GM19043 (cell line): ENCODE measurements at regions not wholly inside any gene's neighbourhood (a gene's known extent, or its start where the extent isn't known, plus 50 kb on each side); places are given as distances from the start of the nearest gene placed in this dataset.
"Not testable (repeated sequence)": the region's sequence is repeated elsewhere in the genome, so short reads cannot be mapped to it uniquely, and the experiment has no call there.

Source experiments
- ATAC-seq: cut with Tn5 transposase; IDR thresholded peaks from one replicate; pipeline ENCODE4 v1.9.1; 2021; ENCODE audit warnings: low read depth; ENCODE audit not compliant: unreplicated experiment

DNA sequence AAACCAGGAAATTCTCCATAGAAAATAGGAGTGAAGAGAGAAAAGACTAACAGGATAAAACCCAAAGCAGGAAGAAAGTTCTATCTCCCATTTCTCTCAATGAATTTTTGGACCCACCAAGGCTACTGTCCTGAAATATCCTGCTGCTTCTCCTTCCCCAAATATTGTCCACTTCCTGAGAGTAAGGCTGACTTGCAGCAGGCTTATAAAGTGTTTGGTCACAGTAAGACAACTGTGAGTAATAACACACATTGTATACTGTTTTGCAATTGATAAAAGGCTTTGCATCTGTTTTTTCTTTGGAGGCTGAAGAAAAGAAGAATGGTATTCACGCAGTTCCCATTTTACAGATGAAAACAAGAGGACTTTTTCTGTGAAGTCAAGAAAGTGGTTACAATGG, 52.8 kb downstream of the FOXD4L6 start:
- ATAC-seq: not testable (repeated sequence)

GRCh38 chr9:41074356-41074942, 54.0 kb downstream of the FOXD4L6 start:
- peak; percentile 53 for ATAC-seq

- ATAC-seq: not testable (repeated sequence)
Measured at GRCh38 chr9:41073471-41074243, 54.8 kb downstream of the FOXD4L6 start.

DNA sequence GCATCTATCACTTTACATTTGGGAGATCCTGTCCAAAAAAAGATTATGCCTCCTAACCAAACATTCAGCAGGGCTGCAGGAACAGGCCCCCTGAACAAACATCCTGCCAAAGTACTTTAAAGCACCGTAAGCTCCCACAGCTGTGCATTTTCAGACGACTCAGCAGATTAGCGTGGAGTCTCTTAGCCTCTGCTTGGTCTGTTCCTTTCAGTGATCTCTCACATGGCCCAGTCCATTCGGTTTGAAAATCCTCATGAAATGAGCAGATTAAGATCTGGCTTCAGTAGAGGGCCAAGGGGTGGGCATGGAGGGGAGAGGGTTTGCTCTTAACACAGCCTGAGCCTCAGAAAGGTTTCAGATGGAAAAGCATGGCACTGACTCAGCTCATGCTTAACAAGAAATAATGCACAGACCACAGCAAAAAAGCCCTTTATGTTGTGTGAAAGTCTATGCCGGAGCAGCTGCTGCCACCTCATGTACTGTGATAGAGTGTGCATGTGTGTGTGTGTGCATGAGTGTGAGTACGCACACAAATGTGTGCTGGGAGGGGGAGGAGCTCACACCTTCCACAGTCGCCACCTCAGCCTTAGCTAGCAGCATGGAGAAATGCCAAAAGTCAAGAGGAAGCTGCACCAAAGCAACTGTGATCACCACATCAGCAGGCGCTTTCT, 64.2 kb downstream of the FOXD4L6 start:
- peak; percentile 82 for ATAC-seq

DNA sequence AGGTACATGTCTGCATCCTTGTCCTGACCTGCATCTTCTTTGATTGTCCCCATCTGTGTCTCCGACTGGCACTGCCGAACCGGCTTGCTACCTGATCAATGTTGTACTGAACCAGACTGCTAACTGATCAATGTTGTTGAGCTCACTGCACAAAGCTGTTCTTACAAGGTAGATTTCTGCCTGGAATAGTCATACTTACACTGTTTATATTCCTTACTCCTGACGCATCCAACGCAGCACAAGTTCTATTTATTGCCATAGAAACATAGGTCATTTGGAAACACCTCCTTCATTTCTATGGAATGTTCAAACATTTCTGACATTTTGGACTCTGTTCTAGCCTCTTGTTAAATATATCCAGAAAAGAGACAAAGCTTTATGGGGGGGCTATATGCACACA, 65.2 kb downstream of the FOXD4L6 start:
- not testable (repeated sequence) for ATAC-seq

DNA sequence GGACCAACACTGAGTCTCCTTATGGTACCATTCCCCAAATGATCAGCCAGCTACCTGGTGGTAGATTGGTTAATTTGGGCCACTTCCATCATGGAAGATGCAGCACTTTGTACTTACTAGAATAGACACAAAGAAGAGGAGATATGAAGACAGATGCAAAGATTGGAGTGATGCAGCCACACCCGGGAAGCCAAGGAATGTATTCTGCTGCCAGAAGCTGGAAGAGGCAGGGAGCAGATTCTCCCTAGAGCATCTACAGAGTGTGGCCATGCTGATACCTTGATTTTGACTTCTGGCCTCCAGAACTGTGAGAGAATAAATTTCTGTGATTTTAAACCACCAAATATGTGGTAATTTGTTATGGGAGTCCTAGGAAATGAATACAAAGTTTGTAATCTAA, 68.9 kb downstream of the FOXD4L6 start:
- ATAC-seq: not testable (repeated sequence)

GRCh38 chr9:41053666-41054363, 74.7 kb downstream of the FOXD4L6 start:
- ATAC-seq: peak; percentile 89

DNA sequence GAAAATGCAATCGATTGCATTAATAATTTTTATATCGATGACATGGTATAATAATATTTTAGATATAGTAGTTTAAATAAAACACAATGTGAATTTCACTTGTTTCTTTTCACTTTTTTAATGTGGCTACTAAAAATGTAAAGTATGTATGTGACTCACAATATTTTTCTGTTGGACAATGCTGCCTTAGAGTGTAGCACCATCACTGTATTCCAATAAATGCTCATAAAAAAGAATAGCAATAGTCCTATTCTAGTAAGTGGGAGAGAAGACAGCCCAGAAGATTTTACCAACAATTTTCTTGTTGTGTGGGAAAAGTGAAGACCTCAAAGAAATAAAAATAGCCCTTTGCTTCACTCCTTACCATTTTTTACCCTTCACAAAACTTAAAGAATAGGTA, 79.8 kb downstream of the FOXD4L6 start:
- ATAC-seq: not testable (repeated sequence)

- not testable (repeated sequence) for ATAC-seq
Measured at GRCh38 chr9:41047792-41048191, 80.7 kb downstream of the FOXD4L6 start.

- not testable (repeated sequence) for ATAC-seq
Measured at GRCh38 chr9:41044930-41045329, 83.6 kb downstream of the FOXD4L6 start.

GRCh38 chr9:41043433-41043832, 85.0 kb downstream of the FOXD4L6 start:
- not testable (repeated sequence) for ATAC-seq

DNA sequence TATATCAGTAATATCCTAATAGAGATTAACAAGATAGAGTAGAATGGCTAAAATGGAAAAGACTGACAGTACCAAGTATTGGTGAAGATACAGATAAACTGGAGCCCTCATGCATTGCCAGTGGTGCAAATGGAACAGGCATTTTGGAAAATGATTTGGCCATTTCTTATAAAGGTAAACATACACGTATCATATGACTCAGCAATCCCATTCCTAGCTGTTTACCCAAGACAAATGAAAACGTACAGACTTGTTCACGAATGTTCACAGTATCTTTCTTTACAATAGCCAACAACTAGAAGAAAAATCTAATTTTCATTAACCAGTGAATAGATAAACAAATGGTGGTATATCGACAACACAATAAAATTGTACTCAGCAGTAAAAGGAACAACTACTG, 86.4 kb downstream of the FOXD4L6 start:
- not testable (repeated sequence) for ATAC-seq

- not testable (repeated sequence) for ATAC-seq
Measured at GRCh38 chr9:41040705-41041342, 87.7 kb downstream of the FOXD4L6 start.

DNA sequence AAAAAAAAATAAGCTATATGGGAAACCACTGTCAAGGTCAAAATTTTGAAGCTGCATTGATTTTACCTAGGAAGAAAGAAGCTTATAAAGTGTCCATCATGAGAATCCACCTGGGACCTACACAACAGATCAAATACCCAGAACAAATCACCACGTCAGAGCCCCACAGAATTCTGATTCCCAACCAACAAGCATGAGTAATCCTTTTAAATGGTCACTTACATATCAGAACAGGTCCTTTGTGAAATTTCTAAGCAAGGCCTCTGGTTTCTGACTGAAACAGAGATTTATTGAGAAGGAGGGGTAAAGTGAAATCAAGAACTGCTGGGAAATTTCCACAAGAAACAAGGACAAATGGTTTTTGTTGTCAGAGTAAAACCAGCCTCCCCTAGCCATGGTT, 93.2 kb downstream of the FOXD4L6 start:
- ATAC-seq: not testable (repeated sequence)

GRCh38 chr9:41034699-41035197, 93.7 kb downstream of the FOXD4L6 start:
- ATAC-seq: not testable (repeated sequence)

DNA sequence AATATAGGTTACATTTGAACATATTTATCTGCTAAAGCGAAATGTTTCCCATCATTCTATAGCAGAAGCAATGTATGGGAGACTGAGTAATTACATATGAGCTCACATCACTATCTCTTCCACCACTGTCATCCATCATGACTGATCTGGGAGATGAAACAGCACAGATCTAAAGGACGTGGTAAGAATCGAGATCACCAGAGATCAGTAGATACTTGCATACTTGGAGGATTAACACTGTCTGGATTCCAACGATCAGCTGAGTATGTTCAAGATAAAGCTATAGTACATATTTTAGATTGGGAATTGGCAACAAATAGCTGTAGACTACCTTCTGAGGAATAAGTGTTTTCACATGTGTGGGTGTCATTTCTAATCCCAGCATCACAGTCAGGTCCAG, 94.6 kb downstream of the FOXD4L6 start:
- ATAC-seq: not testable (repeated sequence)

DNA sequence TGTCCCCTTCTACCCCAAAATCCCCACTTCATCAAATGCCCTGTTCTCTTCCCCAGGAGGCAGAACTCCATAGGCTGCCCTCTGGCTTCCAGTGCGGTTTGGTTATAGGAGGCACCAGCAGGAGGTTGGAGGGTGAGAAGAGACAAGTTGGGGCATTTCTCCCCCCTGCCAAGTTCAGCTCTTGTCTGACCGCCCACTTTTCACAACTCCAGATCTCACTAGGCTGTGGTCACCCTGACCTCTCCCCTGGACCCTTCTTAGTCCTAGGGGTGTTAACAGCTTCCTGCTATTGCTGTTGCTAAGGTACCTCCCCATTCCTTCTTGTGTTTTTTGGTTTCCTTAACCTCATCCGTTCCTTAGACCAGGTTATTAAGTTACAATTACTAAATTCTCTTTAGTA, 95.1 kb downstream of the FOXD4L6 start:
- ATAC-seq: not testable (repeated sequence)

GRCh38 chr9:41026912-41027676, 101.4 kb downstream of the FOXD4L6 start:
- ATAC-seq: not testable (repeated sequence)

DNA sequence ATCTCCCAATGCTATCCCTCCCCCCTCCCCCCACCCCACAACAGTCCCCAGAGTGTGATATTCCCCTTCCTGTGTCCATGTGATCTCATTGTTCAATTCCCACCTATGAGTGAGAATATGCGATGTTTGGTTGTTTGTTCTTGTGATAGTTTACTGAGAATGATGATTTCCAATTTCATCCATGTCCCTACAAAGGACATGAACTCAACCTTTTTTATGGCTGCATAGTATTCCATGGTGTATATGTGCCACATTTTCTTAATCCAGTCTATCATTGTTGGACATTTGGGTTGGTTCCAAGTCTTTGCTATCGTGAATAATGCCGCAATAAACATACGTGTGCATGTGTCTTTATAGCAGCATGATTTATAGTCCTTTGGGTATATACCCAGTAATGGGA, 106.1 kb downstream of the FOXD4L6 start:
- not testable (repeated sequence) for ATAC-seq
